CD14-positive monocyte (primary cell): ENCODE measurements at regions not wholly inside any gene's neighbourhood (a gene's known extent, or its start where the extent isn't known, plus 50 kb on each side); places are given as distances from the start of the nearest gene placed in this dataset.

ENCODE experiments used
- DNase-seq, 3 donors: peaks; one replicate each; pipeline ENCODE4 v3.0.0-alpha.2; 2011 to 2022
- H2AFZ ChIP-seq: 2 replicates; pipeline ENCODE4 v1.6.0; 2012; ENCODE audit warnings: mild to moderate bottlenecking, low read depth, low read length, inconsistent platforms; ENCODE audit not compliant: insufficient read depth, poor library complexity, severe bottlenecking
- H3K27ac ChIP-seq, 2 donors: 1 replicate in 1 of 2; 2 replicates in 1 of 2; pipeline ENCODE4 v1.5.1; 2012 to 2013; ENCODE audit warnings: low read length in 2 of 2, control low read depth in 1 of 2, inconsistent platforms in 1 of 2, low read depth in 1 of 2, mild to moderate bottlenecking in 1 of 2
- H3K27me3 ChIP-seq, 2 donors: one replicate each; pipeline versions ENCODE4 v1.6.0 to v1.6.1; 2011 to 2013; ENCODE audit warnings: low read length in 2 of 2; ENCODE audit not compliant: control insufficient read depth in 2 of 2, insufficient read depth in 2 of 2
- H3K36me3 ChIP-seq, 2 donors: replicated peaks in 1 of 2; 1 replicate in 1 of 2; 2 replicates in 1 of 2; pipeline versions ENCODE4 v1.5.1 to v1.6.1; 2012 to 2013; ENCODE audit warnings: low read length in 2 of 2, control low read depth in 1 of 2, inconsistent platforms in 1 of 2, mild to moderate bottlenecking in 1 of 2; ENCODE audit not compliant: insufficient read depth in 2 of 2, control insufficient read depth in 1 of 2
- H3K4me1 ChIP-seq, 2 donors: 1 replicate in 1 of 2; 2 replicates in 1 of 2; pipeline versions ENCODE4 v1.5.1 to v1.6.1; 2012 to 2013; ENCODE audit warnings: low read length in 2 of 2, control low read depth in 1 of 2, inconsistent platforms in 1 of 2, mild to moderate bottlenecking in 1 of 2, moderate library complexity in 1 of 2; ENCODE audit not compliant: insufficient read depth in 2 of 2, control insufficient read depth in 1 of 2
- H3K4me2 ChIP-seq: replicated peaks from 2 replicates; pipeline ENCODE3; 2012; ENCODE audit warnings: low read length, moderate library complexity, mild to moderate bottlenecking; ENCODE audit not compliant: poor library complexity, severe bottlenecking; ENCODE audit errors: extremely low read depth
- H3K4me3 ChIP-seq, 3 experiments: fragments of 200-600 bp in 1 of 3; sonication (generic) in 1 of 3; replicated peaks in 1 of 3; 1 replicate in 2 of 3; 2 replicates in 1 of 3; pipeline ENCODE4 v1.5.1; 2011 to 2013; ENCODE audit warnings: low read length in 3 of 3, mild to moderate bottlenecking in 3 of 3, control low read depth in 2 of 3, low read depth in 2 of 3, inconsistent platforms in 1 of 3, moderate library complexity in 1 of 3
- H3K79me2 ChIP-seq: 2 replicates; pipeline ENCODE4 v1.6.0; 2012; ENCODE audit warnings: mild to moderate bottlenecking, control low read depth, inconsistent platforms, low read length, moderate library complexity; ENCODE audit not compliant: insufficient read depth
- H3K9ac ChIP-seq: 2 replicates; pipeline ENCODE4 v1.6.0; 2017; ENCODE audit warnings: low read length, mild to moderate bottlenecking; ENCODE audit not compliant: insufficient read depth, poor library complexity, severe bottlenecking
- H3K9me3 ChIP-seq, 2 donors: replicated peaks in 1 of 2; 1 replicate in 1 of 2; 2 replicates in 1 of 2; pipeline versions ENCODE4 v1.5.1 to v1.6.1; 2012 to 2013; ENCODE audit warnings: low read length in 2 of 2, control low read depth in 1 of 2; ENCODE audit not compliant: control insufficient read depth in 1 of 2, insufficient read depth in 1 of 2
- H4K20me1 ChIP-seq: 2 replicates; pipeline ENCODE4 v1.6.0; 2012; ENCODE audit warnings: mild to moderate bottlenecking, low read length, control low read depth, moderate library complexity; ENCODE audit not compliant: insufficient read depth
- H3K27ac Mint-ChIP-seq, 7 donors: one replicate each; pipeline ENCODE4 v1.8.0; 2020; ENCODE audit warnings: mild to moderate bottlenecking in 7 of 7, mixed read lengths in 7 of 7, moderate library complexity in 6 of 7, inconsistent platforms in 2 of 7
- H3K27me3 Mint-ChIP-seq, 3 donors: one replicate each; pipeline ENCODE4 v1.8.0; 2021 to 2022; ENCODE audit warnings: low read depth in 3 of 3, mild to moderate bottlenecking in 3 of 3, mixed read lengths in 3 of 3, moderate library complexity in 3 of 3, inconsistent platforms in 1 of 3
- H3K36me3 Mint-ChIP-seq, 2 donors: one replicate each; pipeline ENCODE4 v1.8.0; 2020; ENCODE audit warnings: mixed read lengths in 2 of 2, inconsistent platforms in 1 of 2, mild to moderate bottlenecking in 1 of 2
- H3K4me1 Mint-ChIP-seq: one replicate; pipeline ENCODE4 v1.8.0; 2020; ENCODE audit warnings: mild to moderate bottlenecking, mixed read lengths
- H3K4me3 Mint-ChIP-seq, 2 donors: one replicate each; pipeline ENCODE4 v1.8.0; 2020; ENCODE audit warnings: mild to moderate bottlenecking in 2 of 2, mixed read lengths in 2 of 2, moderate library complexity in 1 of 2
- H3K9me3 Mint-ChIP-seq, 7 donors: one replicate each; pipeline ENCODE4 v1.8.0; 2020 to 2022; ENCODE audit warnings: mixed read lengths in 7 of 7, mild to moderate bottlenecking in 6 of 7, moderate library complexity in 6 of 7, inconsistent platforms in 2 of 7
- WGBS: methylation state at CpG from one replicate; pipeline ENCODE4 v1.1.5; 2013; ENCODE audit warnings: missing lambda C conversion rate; ENCODE audit not compliant: insufficient coverage; 5-methylcytosine and 5-hydroxymethylcytosine counted together
- intact Hi-C, 2 donors: fragments of 100-400 bp; cut with micrococcal nuclease; formaldehyde crosslinking; loops; one replicate each; pipeline versions ENCODE4 v1.15.0 to v1.15.1; 2023
- TF ChIP-seq, protein P1 (sequence below): fragments of 200-600 bp; IDR thresholded peaks from one replicate; pipeline ENCODE4 v1.8.0; 2022; ENCODE audit warnings: antibody characterized with exemption, mild to moderate bottlenecking

DNA sequence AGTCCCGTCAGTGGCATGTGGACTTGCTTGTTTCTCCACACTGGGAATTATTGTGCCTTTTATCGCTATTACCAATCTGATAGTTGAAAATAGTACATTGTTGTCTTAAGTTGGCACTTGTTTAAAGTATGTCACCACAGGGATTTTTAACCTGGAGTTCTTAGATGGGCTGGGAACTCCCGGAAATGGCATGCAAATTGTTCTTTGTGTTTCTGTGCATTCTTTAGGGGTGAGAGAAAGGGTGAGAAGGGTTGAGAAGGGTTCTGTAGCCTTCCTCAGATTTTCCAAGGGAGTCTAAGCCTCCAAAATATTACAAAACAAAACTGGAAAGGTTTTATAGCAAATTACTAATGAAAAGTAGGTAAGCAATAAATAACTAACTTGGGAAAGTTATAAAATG, 176.9 kb downstream of the ZIC3 start:
- Histone ChIP-seq H3K4me2 (no peak overlapping the region), H3K9ac (no peak overlapping the region), H3K27ac (no peak overlapping the region), H3K36me3 (no peaks in the 10 kb centered on the region), H3K79me2 (no peaks in the 10 kb centered on the region), H3K9me3 (no peaks in the 10 kb centered on the region), H2AFZ (no peak overlapping the region), H3K4me3 (no peak overlapping the region), H4K20me1 (no peaks in the 10 kb centered on the region), H3K4me1 (no peaks in the 10 kb centered on the region), H3K27me3 (peaks cover 0 to 1% of the 10 kb centered on the region in 2 donors)
- Mint-ChIP-seq H3K27ac (no peak overlapping the region), H3K27me3 (peaks cover 0 to 2% (median 2%) of the 10 kb centered on the region in 3 donors), H3K4me1 (no peaks in the 10 kb centered on the region), H3K9me3 (peaks cover 0 to 9% (median 4%) of the 10 kb centered on the region in 7 donors), H3K36me3 (no peaks in the 10 kb centered on the region), H3K4me3 (no peak overlapping the region)
- no peak for DNase-seq
- intact Hi-C loops: no loop called here
- no CpG with 5 or more reads among the region's 3 CpGs for WGBS
- TF ChIP-seq, protein P1, sequence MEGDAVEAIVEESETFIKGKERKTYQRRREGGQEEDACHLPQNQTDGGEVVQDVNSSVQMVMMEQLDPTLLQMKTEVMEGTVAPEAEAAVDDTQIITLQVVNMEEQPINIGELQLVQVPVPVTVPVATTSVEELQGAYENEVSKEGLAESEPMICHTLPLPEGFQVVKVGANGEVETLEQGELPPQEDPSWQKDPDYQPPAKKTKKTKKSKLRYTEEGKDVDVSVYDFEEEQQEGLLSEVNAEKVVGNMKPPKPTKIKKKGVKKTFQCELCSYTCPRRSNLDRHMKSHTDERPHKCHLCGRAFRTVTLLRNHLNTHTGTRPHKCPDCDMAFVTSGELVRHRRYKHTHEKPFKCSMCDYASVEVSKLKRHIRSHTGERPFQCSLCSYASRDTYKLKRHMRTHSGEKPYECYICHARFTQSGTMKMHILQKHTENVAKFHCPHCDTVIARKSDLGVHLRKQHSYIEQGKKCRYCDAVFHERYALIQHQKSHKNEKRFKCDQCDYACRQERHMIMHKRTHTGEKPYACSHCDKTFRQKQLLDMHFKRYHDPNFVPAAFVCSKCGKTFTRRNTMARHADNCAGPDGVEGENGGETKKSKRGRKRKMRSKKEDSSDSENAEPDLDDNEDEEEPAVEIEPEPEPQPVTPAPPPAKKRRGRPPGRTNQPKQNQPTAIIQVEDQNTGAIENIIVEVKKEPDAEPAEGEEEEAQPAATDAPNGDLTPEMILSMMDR: no peak

DNA sequence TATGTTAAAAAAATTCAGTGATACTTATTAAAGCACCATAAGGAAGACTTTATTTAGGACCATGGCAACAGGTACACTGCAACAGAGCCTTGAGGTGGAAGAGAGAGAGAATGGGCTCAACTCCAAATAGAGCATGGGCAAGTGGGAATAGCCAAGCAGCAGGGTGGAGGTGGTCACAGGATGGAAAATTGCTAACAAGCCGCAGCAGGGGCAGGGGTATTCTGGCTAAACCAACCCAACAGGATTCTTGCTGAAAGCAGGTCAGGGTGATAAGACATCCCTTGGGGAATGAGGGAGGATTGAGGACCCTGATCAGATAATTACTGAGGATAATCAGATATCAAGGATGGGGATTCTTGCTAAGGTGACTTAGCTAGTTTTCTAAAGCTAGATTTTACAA, 177.5 kb downstream of the ZIC3 start:
- Mint-ChIP-seq H3K36me3 (no peaks in the 10 kb centered on the region), H3K27me3 (peaks cover 0 to 7% (median 2%) of the 10 kb centered on the region in 3 donors), H3K9me3 (peaks cover 0 to 9% (median 4%) of the 10 kb centered on the region in 7 donors), H3K4me3 (no peak overlapping the region), H3K27ac (peak overlapping the region in 1 of 7 donors; percentile 64), H3K4me1 (no peaks in the 10 kb centered on the region)
- H3K27ac ChIP-seq: no peak overlapping the region
- H3K4me2 ChIP-seq: no peak overlapping the region
- DNase-seq: no peak
- no peaks in the 10 kb centered on the region for H4K20me1 ChIP-seq
- intact Hi-C loops: no loop called here
- H3K36me3 ChIP-seq: no peaks in the 10 kb centered on the region
- H3K4me1 ChIP-seq: no peaks in the 10 kb centered on the region
- no peaks in the 10 kb centered on the region for H3K9me3 ChIP-seq
- TF ChIP-seq, protein P1: no peak
- H3K27me3 ChIP-seq: peaks cover 0 to 2% of the 10 kb centered on the region in 2 donors
- H3K4me3 ChIP-seq: no peak overlapping the region
- no peak overlapping the region for H3K9ac ChIP-seq
- no peaks in the 10 kb centered on the region for H3K79me2 ChIP-seq
- no peak overlapping the region for H2AFZ ChIP-seq
- no CpG with 5 or more reads among the region's 1 CpG for WGBS
